ENCODE measurements at regions not wholly inside any gene's neighbourhood (a gene's known extent, or its start where the extent isn't known, plus 50 kb on each side); places are given as distances from the start of the nearest gene placed in this dataset.

GRCh38 chr2:52959801-52960200, 807.8 kb upstream of the CHAC2 start:
- Mint-ChIP-seq H3K9me3 (peaks cover 5% of the 10 kb centered on the region), H3K36me3 (ENCODE audit: low read depth) (no peaks in the 10 kb centered on the region), H3K27me3 (no peaks in the 10 kb centered on the region), H3K27ac (no peak overlapping the region), H3K4me3 (no peak overlapping the region), H3K4me1 (ENCODE audit: low read depth) (no peaks in the 10 kb centered on the region)
- no peak for DNase-seq

GRCh38 chr2:52956766-52957165, 810.8 kb upstream of the CHAC2 start:
- H3K4me3 Mint-ChIP-seq, result no peak overlapping the region
- H3K9me3 Mint-ChIP-seq, result peaks cover 3% of the 10 kb centered on the region
- no peaks in the 10 kb centered on the region for H3K4me1 Mint-ChIP-seq (ENCODE audit: low read depth)
- no peaks in the 10 kb centered on the region for H3K27me3 Mint-ChIP-seq
- no peaks in the 10 kb centered on the region for H3K36me3 Mint-ChIP-seq (ENCODE audit: low read depth)
- no peak overlapping the region for H3K27ac Mint-ChIP-seq
- no peak for DNase-seq

DNA sequence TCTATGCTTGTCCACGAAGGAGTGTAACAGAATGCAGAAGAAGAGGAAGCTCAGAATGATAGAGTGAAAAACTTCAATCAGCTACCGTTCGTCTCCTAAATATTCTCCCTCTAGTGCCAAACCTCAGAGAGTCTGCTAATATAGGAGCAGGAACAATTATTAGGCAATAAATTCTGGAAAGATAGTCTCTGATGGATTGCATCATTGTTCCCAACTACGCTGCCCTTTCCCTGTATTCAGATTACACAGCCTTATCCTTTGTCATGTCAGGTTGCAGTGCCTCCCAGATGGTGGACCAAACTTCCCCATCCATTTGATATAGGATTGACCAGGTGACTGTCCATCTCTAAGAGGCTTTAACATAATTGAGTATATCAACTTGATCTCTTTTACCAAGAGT, 811.5 kb upstream of the CHAC2 start:
- H3K27me3 Mint-ChIP-seq, result no peaks in the 10 kb centered on the region
- peaks cover 3% of the 10 kb centered on the region for H3K9me3 Mint-ChIP-seq
- no peak overlapping the region for H3K4me3 Mint-ChIP-seq
- H3K36me3 Mint-ChIP-seq (ENCODE audit: low read depth), result no peaks in the 10 kb centered on the region
- no peaks in the 10 kb centered on the region for H3K4me1 Mint-ChIP-seq (ENCODE audit: low read depth)
- no peak overlapping the region for H3K27ac Mint-ChIP-seq
- no peak for DNase-seq

DNA sequence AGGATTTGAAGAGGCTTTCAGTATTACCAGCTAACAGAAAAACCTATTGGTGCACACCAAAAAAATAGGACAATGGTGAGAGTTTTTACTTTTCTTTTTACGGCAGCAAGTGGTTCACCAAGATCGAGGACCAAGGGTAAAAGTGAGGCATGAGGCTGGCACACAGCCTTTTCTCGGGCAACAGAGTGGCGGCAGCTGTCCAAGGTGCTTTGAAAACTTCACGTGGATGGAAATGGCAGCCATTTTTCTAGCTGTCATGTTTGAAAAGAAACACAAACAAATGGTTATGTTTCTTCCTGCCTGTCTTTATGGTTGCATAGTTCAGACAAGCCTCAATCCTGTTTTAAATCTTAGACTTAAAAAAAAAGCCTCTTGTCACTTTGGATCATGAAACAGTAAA, 812.5 kb upstream of the CHAC2 start:
- H3K9me3 Mint-ChIP-seq, result peaks cover 3% of the 10 kb centered on the region
- H3K27ac Mint-ChIP-seq, result no peak overlapping the region
- no peak for DNase-seq
- no peaks in the 10 kb centered on the region for H3K36me3 Mint-ChIP-seq (ENCODE audit: low read depth)
- H3K4me3 Mint-ChIP-seq, result no peak overlapping the region
- no peaks in the 10 kb centered on the region for H3K27me3 Mint-ChIP-seq
- H3K4me1 Mint-ChIP-seq (ENCODE audit: low read depth), result no peaks in the 10 kb centered on the region

GRCh38 chr2:52940101-52940500, 827.5 kb upstream of the CHAC2 start:
- Mint-ChIP-seq H3K27ac (no peak overlapping the region), H3K36me3 (ENCODE audit: low read depth) (no peaks in the 10 kb centered on the region), H3K27me3 (no peaks in the 10 kb centered on the region), H3K4me3 (no peak overlapping the region), H3K9me3 (no peaks in the 10 kb centered on the region), H3K4me1 (ENCODE audit: low read depth) (peaks cover 3% of the 10 kb centered on the region)
- no peak for DNase-seq

DNA sequence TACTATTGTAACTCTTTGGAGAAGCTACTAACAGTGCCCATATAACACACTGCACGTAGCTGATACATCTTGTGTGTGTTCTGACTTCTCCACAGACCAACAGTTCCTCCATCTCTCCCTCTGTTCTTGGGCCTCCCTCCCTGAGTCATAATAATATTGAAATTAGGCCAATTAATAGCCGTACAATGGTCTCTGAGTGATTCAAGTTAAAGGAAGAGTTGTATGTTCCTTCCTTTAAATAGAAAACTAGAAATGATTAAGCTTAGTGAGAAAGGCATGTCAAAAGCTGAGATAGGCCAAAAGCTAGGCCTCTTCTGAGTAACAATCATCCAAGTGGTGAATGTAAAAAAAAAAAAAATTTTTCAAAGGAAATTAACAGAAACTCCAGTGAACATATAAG, 828.4 kb upstream of the CHAC2 start:
- DNase-seq, result no peak
- H3K36me3 Mint-ChIP-seq (ENCODE audit: low read depth), result no peaks in the 10 kb centered on the region
- no peak overlapping the region for H3K4me3 Mint-ChIP-seq
- H3K4me1 Mint-ChIP-seq (ENCODE audit: low read depth), result peaks cover 3% of the 10 kb centered on the region
- H3K27me3 Mint-ChIP-seq, result no peaks in the 10 kb centered on the region
- H3K9me3 Mint-ChIP-seq, result no peaks in the 10 kb centered on the region
- no peak overlapping the region for H3K27ac Mint-ChIP-seq

DNA sequence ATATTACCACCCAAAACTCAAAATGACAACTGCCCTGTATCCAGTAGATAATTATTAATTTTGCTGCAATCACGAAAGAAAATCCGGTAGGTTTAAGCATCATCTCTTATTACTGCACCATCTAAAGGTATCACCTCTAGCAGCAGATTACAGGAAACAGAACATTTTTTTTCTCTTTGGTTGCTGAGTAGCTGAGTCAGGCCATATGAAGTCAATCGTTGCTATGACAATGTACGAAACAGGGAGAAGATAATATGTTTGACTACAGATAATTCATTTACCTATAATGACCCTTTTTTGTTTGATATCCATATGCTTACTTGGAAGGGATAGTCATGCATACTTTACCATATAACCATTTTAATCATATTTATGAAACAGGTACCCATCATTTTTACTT, 831.6 kb upstream of the CHAC2 start:
- no peaks in the 10 kb centered on the region for H3K36me3 Mint-ChIP-seq (ENCODE audit: low read depth)
- H3K27ac Mint-ChIP-seq, result no peak overlapping the region
- H3K9me3 Mint-ChIP-seq, result peaks cover 5% of the 10 kb centered on the region
- DNase-seq, result no peak
- no peaks in the 10 kb centered on the region for H3K27me3 Mint-ChIP-seq
- H3K4me3 Mint-ChIP-seq, result no peak overlapping the region
- peaks cover 3% of the 10 kb centered on the region for H3K4me1 Mint-ChIP-seq (ENCODE audit: low read depth)

GRCh38 chr2:52934920-52935640, 832.5 kb upstream of the CHAC2 start:
- Mint-ChIP-seq H3K9me3 (peaks cover 11% of the 10 kb centered on the region), H3K27me3 (no peaks in the 10 kb centered on the region), H3K4me3 (no peak overlapping the region), H3K4me1 (ENCODE audit: low read depth) (peaks cover 3% of the 10 kb centered on the region), H3K36me3 (ENCODE audit: low read depth) (no peaks in the 10 kb centered on the region), H3K27ac (no peak overlapping the region)
- DNase-seq, result no peak

- no peak overlapping the region for H3K4me3 Mint-ChIP-seq
- H3K9me3 Mint-ChIP-seq, result peaks cover 11% of the 10 kb centered on the region
- H3K27me3 Mint-ChIP-seq, result no peaks in the 10 kb centered on the region
- no peak overlapping the region for H3K27ac Mint-ChIP-seq
- H3K4me1 Mint-ChIP-seq (ENCODE audit: low read depth), result peaks cover 3% of the 10 kb centered on the region
- no peak for DNase-seq
- no peaks in the 10 kb centered on the region for H3K36me3 Mint-ChIP-seq (ENCODE audit: low read depth)
Measured at GRCh38 chr2:52934323-52934898, 833.2 kb upstream of the CHAC2 start.

DNA sequence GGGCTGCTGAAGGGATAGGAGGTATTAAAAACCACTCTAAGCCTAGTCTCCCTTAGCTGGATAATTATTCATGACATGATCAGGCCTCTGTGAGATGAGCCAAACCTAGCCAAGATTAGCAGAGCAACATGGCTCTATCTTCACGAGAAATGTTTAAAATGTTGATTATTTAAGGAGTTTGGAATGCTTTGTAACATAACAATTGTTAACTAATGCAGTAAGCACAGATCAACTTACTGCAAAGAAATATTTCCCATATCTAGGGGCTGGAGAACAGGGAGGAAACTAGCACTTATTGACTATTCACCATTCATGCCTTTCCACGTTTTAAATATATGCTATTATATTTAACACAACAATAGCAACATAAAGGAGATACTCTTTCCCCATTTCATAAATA, 833.7 kb upstream of the CHAC2 start:
- DNase-seq, result no peak
- Mint-ChIP-seq H3K4me3 (no peak overlapping the region), H3K4me1 (ENCODE audit: low read depth) (peaks cover 3% of the 10 kb centered on the region), H3K36me3 (ENCODE audit: low read depth) (no peaks in the 10 kb centered on the region), H3K27me3 (no peaks in the 10 kb centered on the region), H3K27ac (no peak overlapping the region), H3K9me3 (peaks cover 11% of the 10 kb centered on the region)

- H3K9me3 Mint-ChIP-seq, result peaks cover 16% of the 10 kb centered on the region
- no peaks in the 10 kb centered on the region for H3K27me3 Mint-ChIP-seq
- no peak for DNase-seq
- no peak overlapping the region for H3K27ac Mint-ChIP-seq
- no peak overlapping the region for H3K4me3 Mint-ChIP-seq
- H3K36me3 Mint-ChIP-seq (ENCODE audit: low read depth), result no peaks in the 10 kb centered on the region
- peaks cover 3% of the 10 kb centered on the region for H3K4me1 Mint-ChIP-seq (ENCODE audit: low read depth)
Measured at GRCh38 chr2:52931660-52932059, 835.9 kb upstream of the CHAC2 start.

GRCh38 chr2:52929412-52929811, 838.2 kb upstream of the CHAC2 start:
- DNase-seq, result no peak
- Mint-ChIP-seq H3K27me3 (no peaks in the 10 kb centered on the region), H3K27ac (no peak overlapping the region), H3K4me1 (ENCODE audit: low read depth) (no peaks in the 10 kb centered on the region), H3K4me3 (no peak overlapping the region), H3K9me3 (peaks cover 22% of the 10 kb centered on the region), H3K36me3 (ENCODE audit: low read depth) (no peaks in the 10 kb centered on the region)

GRCh38 chr2:52919673-52920072, 847.9 kb upstream of the CHAC2 start:
- Mint-ChIP-seq H3K4me1 (ENCODE audit: low read depth) (no peaks in the 10 kb centered on the region), H3K36me3 (ENCODE audit: low read depth) (no peaks in the 10 kb centered on the region), H3K4me3 (no peak overlapping the region), H3K9me3 (peaks cover 4% of the 10 kb centered on the region), H3K27ac (no peak overlapping the region), H3K27me3 (no peaks in the 10 kb centered on the region)
- DNase-seq, result no peak

GRCh38 chr2:52918551-52918950, 849.1 kb upstream of the CHAC2 start:
- Mint-ChIP-seq H3K4me1 (ENCODE audit: low read depth) (no peaks in the 10 kb centered on the region), H3K27ac (no peak overlapping the region), H3K4me3 (no peak overlapping the region), H3K9me3 (no peaks in the 10 kb centered on the region), H3K36me3 (ENCODE audit: low read depth) (no peaks in the 10 kb centered on the region), H3K27me3 (no peaks in the 10 kb centered on the region)
- no peak for DNase-seq

- H3K27me3 Mint-ChIP-seq, result no peaks in the 10 kb centered on the region
- H3K27ac Mint-ChIP-seq, result no peak overlapping the region
- DNase-seq, result no peak
- no peaks in the 10 kb centered on the region for H3K4me1 Mint-ChIP-seq (ENCODE audit: low read depth)
- H3K9me3 Mint-ChIP-seq, result no peaks in the 10 kb centered on the region
- no peaks in the 10 kb centered on the region for H3K36me3 Mint-ChIP-seq (ENCODE audit: low read depth)
- H3K4me3 Mint-ChIP-seq, result no peak overlapping the region
Measured at GRCh38 chr2:52916981-52917380, 850.6 kb upstream of the CHAC2 start.
